DND-41 (cell line): ENCODE measurements at regions not wholly inside any gene's neighbourhood (a gene's known extent, or its start where the extent isn't known, plus 50 kb on each side); places are given as distances from the start of the nearest gene placed in this dataset.

Source experiments
- ATAC-seq: fragments of 200-7000 bp; cut with Tn5 transposase; 3 replicates; pipeline ENCODE4 v1.9.1; 2021; ENCODE audit warnings: low read depth; ENCODE audit not compliant: insufficient read depth
- DNase-seq: peaks from one replicate; pipeline ENCODE4 v3.0.0-alpha.2; 2020
- H2AFZ ChIP-seq: 2 replicates; pipeline ENCODE4 v1.6.0; 2012; ENCODE audit warnings: low read depth, low read length
- H3K27ac ChIP-seq: 2 replicates; pipeline ENCODE4 v1.5.1; 2012; ENCODE audit warnings: low read length, inconsistent platforms
- H3K27me3 ChIP-seq: fragments of 200-600 bp; sonication (generic); 2 replicates; pipeline ENCODE4 v1.6.0; 2012; ENCODE audit warnings: low read length, mild to moderate bottlenecking, inconsistent platforms; ENCODE audit not compliant: insufficient read depth, poor library complexity
- H3K36me3 ChIP-seq: 2 replicates; pipeline ENCODE4 v1.5.1; 2012; ENCODE audit warnings: low read length, inconsistent platforms; ENCODE audit not compliant: insufficient read depth
- H3K4me1 ChIP-seq: 2 replicates; pipeline ENCODE4 v1.5.1; 2012; ENCODE audit warnings: mild to moderate bottlenecking, low read length; ENCODE audit not compliant: insufficient read depth
- H3K4me2 ChIP-seq: 2 replicates; pipeline ENCODE4 v1.6.0; 2012; ENCODE audit warnings: mild to moderate bottlenecking, moderate library complexity, low read length, inconsistent platforms; ENCODE audit not compliant: insufficient read depth
- H3K4me3 ChIP-seq, 2 experiments: fragments of 200-600 bp in 1 of 2; shearing (Covaris generic) in 1 of 2; 2 replicates each; pipeline ENCODE4 v1.5.1; 2012 to 2016; ENCODE audit warnings: inconsistent platforms in 2 of 2, low read length in 2 of 2, mild to moderate bottlenecking in 2 of 2, low read depth in 1 of 2, moderate library complexity in 1 of 2
- H3K79me2 ChIP-seq: 2 replicates; pipeline ENCODE4 v1.6.0; 2012; ENCODE audit warnings: low read length, inconsistent platforms; ENCODE audit not compliant: insufficient read depth
- H3K9ac ChIP-seq: 2 replicates; pipeline ENCODE4 v1.6.0; 2012; ENCODE audit warnings: low read depth, mild to moderate bottlenecking, inconsistent platforms, low read length, moderate library complexity
- H3K9me3 ChIP-seq: 2 replicates; pipeline ENCODE4 v1.5.1; 2012; ENCODE audit warnings: low read length, moderate library complexity, mild to moderate bottlenecking, inconsistent platforms; ENCODE audit not compliant: insufficient read depth, severe bottlenecking
- H4K20me1 ChIP-seq: 2 replicates; pipeline ENCODE4 v1.6.0; 2012; ENCODE audit warnings: low read length; ENCODE audit not compliant: insufficient read depth
- EZH2 ChIP-seq: IDR thresholded peaks from 3 replicates; pipeline ENCODE4 v1.6.1; 2012; ENCODE audit warnings: borderline replicate concordance, low read depth, mild to moderate bottlenecking, moderate library complexity, low read length, inconsistent platforms; ENCODE audit not compliant: severe bottlenecking
- TF ChIP-seq, protein P1 (sequence below): IDR thresholded peaks from 2 replicates; pipeline ENCODE4 v1.5.1; 2012; ENCODE audit warnings: borderline replicate concordance, low read length, moderate library complexity, mild to moderate bottlenecking; ENCODE audit not compliant: poor library complexity, severe bottlenecking; ENCODE audit errors: extremely low read depth

GRCh38 chr5:91532779-91533178, 149.7 kb upstream of the ARRDC3 start:
- ATAC-seq (no peak), DNase-seq (no peak)
- H4K20me1 ChIP-seq, result no peaks in the 10 kb centered on the region
- H3K4me2 ChIP-seq, result no peak overlapping the region
- no peak overlapping the region for H2AFZ ChIP-seq
- no peak overlapping the region for H3K27ac ChIP-seq
- H3K9ac ChIP-seq, result no peak overlapping the region
- H3K4me1 ChIP-seq, result no peaks in the 10 kb centered on the region
- TF ChIP-seq, protein P1, sequence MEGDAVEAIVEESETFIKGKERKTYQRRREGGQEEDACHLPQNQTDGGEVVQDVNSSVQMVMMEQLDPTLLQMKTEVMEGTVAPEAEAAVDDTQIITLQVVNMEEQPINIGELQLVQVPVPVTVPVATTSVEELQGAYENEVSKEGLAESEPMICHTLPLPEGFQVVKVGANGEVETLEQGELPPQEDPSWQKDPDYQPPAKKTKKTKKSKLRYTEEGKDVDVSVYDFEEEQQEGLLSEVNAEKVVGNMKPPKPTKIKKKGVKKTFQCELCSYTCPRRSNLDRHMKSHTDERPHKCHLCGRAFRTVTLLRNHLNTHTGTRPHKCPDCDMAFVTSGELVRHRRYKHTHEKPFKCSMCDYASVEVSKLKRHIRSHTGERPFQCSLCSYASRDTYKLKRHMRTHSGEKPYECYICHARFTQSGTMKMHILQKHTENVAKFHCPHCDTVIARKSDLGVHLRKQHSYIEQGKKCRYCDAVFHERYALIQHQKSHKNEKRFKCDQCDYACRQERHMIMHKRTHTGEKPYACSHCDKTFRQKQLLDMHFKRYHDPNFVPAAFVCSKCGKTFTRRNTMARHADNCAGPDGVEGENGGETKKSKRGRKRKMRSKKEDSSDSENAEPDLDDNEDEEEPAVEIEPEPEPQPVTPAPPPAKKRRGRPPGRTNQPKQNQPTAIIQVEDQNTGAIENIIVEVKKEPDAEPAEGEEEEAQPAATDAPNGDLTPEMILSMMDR, result no peak
- no peak for TF ChIP-seq EZH2
- H3K9me3 ChIP-seq, result no peaks in the 10 kb centered on the region
- no peaks in the 10 kb centered on the region for H3K36me3 ChIP-seq
- no peaks in the 10 kb centered on the region for H3K79me2 ChIP-seq
- H3K27me3 ChIP-seq, result no peaks in the 10 kb centered on the region
- no peak overlapping the region for H3K4me3 ChIP-seq

GRCh38 chr5:91532281-91532680, 149.2 kb upstream of the ARRDC3 start:
- Histone ChIP-seq H3K9me3 (no peaks in the 10 kb centered on the region), H3K4me1 (no peaks in the 10 kb centered on the region), H3K27me3 (no peaks in the 10 kb centered on the region), H3K79me2 (no peaks in the 10 kb centered on the region), H3K9ac (no peak overlapping the region), H3K4me3 (no peak overlapping the region), H4K20me1 (no peaks in the 10 kb centered on the region), H3K4me2 (no peak overlapping the region), H3K36me3 (no peaks in the 10 kb centered on the region), H2AFZ (no peak overlapping the region), H3K27ac (no peak overlapping the region)
- no peak for DNase-seq
- ATAC-seq, result no peak
- TF ChIP-seq EZH2, result no peak
- TF ChIP-seq, protein P1, result no peak

GRCh38 chr5:91528831-91529230, 145.7 kb upstream of the ARRDC3 start:
- TF ChIP-seq EZH2, result no peak
- TF ChIP-seq, protein P1, result no peak
- Histone ChIP-seq H3K79me2 (no peaks in the 10 kb centered on the region), H3K4me2 (no peak overlapping the region), H3K27ac (no peak overlapping the region), H3K9ac (no peak overlapping the region), H3K27me3 (no peaks in the 10 kb centered on the region), H3K9me3 (no peaks in the 10 kb centered on the region), H4K20me1 (no peaks in the 10 kb centered on the region), H2AFZ (no peak overlapping the region), H3K4me1 (no peaks in the 10 kb centered on the region), H3K36me3 (no peaks in the 10 kb centered on the region), H3K4me3 (no peak overlapping the region)
- ATAC-seq (no peak), DNase-seq (no peak)

GRCh38 chr5:91521785-91522184, 138.7 kb upstream of the ARRDC3 start:
- no peaks in the 10 kb centered on the region for H3K36me3 ChIP-seq
- H3K79me2 ChIP-seq, result no peaks in the 10 kb centered on the region
- no peaks in the 10 kb centered on the region for H3K4me1 ChIP-seq
- H3K4me3 ChIP-seq, result no peak overlapping the region
- no peaks in the 10 kb centered on the region for H4K20me1 ChIP-seq
- no peak overlapping the region for H3K9ac ChIP-seq
- no peaks in the 10 kb centered on the region for H3K27me3 ChIP-seq
- H3K27ac ChIP-seq, result no peak overlapping the region
- H2AFZ ChIP-seq, result no peak overlapping the region
- H3K9me3 ChIP-seq, result no peaks in the 10 kb centered on the region
- DNase-seq (no peak), ATAC-seq (no peak)
- TF ChIP-seq, protein P1, result no peak
- TF ChIP-seq EZH2, result no peak
- H3K4me2 ChIP-seq, result no peak overlapping the region
